HG03439 (cell line): ENCODE measurements at regions not wholly inside any gene's neighbourhood (a gene's known extent, or its start where the extent isn't known, plus 50 kb on each side); places are given as distances from the start of the nearest gene placed in this dataset.

Experiments used
- ATAC-seq: cut with Tn5 transposase; IDR thresholded peaks from one replicate; pipeline ENCODE4 v1.9.1; 2021; ENCODE audit warnings: mild to moderate bottlenecking, moderate library complexity; ENCODE audit not compliant: unreplicated experiment

DNA sequence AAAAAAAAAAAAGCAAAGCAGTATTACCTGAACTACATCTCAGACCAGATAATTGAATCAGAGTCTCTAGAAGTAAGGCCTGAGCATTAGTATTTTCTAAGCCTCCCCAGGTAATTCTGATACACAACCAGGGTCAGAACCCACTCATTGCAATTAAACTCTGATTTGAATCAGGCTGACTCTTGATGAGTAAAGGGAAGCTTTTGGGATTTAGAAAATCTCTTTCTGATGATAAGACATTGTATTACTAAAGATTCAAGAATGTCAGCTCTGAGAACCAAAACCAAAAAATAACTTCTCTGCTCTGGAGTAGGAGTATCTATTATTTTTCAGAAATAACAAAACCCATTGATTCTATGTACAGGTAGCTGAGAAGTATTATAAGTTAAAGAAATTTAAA, 100.1 kb upstream of the COL21A1 start:
- no peak for ATAC-seq

- no peak for ATAC-seq
These were observed 99.6 kb upstream of the COL21A1 start for GRCh38 chr6:56346958-56347357.

DNA sequence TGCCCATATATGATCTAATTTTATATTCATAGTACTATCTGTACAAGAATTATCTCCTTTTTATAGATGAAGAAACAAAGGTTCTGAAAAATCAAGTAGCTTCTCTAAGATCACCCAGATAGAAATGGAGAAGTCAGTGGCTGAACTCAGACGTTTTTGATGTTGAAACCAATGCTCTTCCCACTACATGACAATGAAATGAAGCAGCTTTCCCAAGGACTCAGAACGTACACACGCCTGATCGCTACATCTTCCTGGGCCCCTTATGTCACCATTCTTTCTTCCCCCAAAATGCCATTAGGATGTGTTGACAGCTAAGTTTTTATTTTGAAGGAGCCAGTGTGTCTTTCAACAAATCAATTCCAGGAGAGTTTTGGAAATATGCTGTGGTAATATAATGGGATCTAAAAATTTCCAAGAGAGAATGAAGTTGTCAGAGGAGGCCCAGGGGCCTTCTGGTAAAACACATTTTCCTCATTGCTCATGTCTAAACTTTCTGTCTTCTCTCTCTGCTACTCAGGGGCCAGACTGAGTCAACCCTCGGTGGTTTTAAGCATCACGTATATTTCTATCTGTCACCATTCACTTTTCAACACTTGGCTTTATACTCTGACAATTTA, 98.1 kb upstream of the COL21A1 start:
- ATAC-seq, result no peak

DNA sequence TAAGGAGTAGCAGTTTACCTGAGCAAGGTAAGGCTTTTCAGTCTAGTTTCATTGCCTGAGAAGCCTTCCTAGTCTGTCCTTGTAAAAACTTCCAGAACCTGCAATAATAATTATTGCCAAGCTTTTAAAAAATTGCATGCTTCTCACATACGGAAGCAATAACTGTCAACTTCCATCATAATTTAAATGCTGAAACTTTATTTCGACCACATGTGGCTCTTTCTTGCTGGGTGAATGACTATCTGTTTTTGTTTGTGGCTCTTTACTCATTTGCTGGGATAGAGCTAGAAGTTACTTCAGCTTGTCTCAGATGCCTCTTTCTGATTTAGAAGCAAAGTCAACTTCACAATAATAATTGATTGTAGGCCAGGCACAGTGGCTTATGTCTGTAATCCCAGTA, 95.9 kb upstream of the COL21A1 start:
- no peak for ATAC-seq

GRCh38 chr6:56339524-56339923, 92.1 kb upstream of the COL21A1 start:
- no peak for ATAC-seq

- ATAC-seq, result no peak
These were observed 88.3 kb upstream of the COL21A1 start for GRCh38 chr6:56335726-56336125.

GRCh38 chr6:56334937-56335336, 87.6 kb upstream of the COL21A1 start:
- no peak for ATAC-seq

DNA sequence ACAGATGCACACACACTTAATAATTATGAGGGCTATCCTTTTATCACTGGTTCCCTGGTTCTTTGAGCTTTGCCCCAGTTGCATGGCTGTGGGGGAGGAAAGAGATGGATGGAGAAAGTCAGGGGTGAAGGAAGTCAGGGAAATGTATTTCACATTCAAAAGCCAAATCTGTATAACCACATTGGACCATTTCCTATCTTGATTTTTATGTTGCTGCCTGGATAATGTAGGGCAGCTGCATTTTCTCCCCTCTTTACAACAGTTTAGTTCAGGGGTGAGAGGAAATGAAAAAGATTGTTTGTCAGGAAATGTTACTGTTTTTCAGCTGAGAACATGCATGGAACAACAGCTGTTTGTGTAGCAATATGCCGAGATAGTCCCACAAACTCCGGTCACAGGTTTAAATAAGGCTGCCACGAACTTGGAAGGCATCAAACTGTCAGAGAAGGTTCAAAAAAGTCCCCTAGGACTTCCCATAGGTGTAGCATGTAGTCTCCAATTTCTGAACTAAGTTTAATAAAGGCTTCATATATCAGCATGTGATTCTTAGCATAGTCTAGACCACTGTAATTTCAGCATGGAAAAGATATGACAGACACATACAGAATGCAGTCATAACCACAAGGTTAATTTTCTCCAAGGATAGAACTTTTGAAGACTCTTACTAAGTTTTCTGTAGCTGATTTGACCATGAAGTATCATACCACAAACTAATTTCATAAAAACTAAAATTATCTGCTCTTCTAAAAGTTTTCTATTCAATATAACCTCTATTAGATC, 82.1 kb upstream of the COL21A1 start:
- no peak for ATAC-seq

DNA sequence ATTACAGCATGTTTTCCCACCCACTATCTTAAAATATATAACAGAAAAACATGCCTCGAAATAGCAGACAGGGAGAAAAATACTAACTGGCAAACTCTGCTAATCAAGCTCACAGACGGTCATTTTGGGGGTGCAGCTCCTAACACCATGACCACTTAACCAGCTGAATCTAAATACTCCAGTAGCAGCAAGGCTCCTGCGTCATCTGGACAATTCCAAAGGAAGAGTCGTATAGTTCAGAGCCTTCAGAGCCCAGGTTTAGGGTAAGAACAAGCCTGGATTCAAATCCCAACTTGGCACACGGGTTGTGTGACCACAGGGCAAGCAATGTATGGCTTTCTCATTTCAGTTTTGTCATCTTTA, 81.3 kb upstream of the COL21A1 start:
- ATAC-seq, result no peak

DNA sequence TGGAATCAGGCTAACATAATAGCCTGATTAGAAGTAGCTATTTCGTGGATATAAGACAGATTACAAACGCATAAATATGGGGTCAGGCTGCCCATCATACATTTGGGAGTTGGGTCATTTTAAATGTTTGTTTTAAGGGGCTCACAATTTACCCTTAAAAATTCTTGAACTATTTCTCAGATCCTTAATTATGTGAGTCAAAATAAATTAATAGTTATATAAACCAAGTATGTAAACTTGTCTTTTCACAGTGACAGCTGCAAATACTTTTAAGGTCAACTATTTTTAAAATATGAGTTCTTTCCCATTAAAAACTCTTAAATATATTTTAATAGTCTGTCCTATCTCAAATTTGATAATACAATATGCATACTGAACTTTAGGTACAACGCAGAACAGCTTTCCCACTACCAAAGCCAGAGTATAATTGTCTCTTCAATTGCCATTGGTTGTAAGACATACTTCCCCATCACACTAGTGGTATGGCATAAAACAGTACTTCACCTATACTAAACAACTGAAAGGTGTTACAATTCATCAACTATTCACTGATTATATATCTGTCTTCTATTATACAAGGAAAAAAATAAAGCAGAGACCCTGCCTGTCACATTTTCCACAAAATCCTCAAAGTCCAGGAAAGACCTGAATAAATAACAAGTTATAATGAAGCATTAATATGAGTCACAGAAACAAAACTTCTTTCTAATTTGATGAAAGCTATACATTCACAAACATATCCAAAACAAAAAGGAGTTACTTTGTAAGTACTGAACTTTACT, 80.8 kb upstream of the COL21A1 start:
- no peak for ATAC-seq

DNA sequence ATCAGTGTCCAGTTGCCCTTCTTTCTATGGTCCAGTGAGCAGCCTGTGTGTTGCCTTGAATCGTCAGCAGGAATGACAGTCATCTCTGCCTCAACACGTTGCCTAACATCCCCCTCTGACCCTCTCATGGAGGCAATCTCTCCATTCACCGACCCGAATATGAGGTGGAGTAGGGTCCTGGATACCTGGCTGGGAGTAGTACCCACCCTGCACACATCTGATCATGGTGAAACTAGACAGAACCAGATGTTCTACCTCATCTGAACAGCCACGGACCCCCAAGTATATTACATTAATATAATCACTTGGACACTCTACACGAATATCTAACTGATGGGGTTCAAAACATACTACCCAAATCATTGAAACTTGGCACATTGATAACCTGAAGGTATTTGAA, 77.0 kb upstream of the COL21A1 start:
- ATAC-seq, result no peak

- no peak for ATAC-seq
These were observed 71.5 kb upstream of the COL21A1 start for GRCh38 chr6:56318851-56319250.

- ATAC-seq, result peak; percentile 61
These were observed 67.5 kb upstream of the COL21A1 start for GRCh38 chr6:56314683-56315523.

DNA sequence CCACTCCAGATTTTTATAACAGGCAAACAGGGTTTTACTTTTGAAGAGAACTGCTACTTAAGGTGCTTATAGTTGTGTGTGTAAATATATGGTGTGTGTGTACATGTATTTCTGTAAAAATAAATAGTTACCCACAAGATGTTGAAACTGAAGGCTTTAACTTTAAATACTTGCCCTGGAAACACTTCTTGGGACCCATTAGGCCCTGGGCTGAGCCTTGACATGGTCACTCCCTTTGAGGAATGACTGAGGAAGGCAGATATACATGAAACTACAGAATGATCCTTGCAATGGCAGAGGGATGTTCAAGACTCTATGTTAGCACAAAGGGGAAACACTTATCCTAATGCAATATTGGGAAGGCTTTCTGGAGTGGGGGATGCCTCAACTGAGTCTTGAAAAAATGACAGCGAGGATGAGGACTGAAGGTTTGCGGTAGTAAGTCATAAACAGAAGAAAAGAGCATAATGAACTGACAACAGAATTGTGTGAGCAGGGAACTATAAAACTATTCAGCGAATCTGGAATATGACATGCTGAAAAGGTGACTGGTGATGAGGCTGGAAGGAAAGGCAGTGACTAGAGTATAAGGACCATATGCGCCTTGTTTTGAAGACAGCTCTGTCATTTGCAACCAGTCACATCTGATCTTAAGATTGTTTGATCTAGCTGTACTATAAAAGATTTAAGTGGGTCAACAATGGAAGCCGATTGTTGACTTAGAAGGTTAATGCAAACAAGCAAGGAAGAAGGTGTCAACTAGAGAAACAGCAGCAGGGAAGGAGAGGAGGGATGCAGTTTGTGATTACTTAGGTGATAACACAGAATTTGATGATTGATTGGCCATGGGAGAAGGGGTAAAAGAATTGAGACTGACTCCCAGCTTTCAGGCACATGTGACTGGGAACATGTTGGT, 64.4 kb upstream of the COL21A1 start:
- ATAC-seq, result no peak

DNA sequence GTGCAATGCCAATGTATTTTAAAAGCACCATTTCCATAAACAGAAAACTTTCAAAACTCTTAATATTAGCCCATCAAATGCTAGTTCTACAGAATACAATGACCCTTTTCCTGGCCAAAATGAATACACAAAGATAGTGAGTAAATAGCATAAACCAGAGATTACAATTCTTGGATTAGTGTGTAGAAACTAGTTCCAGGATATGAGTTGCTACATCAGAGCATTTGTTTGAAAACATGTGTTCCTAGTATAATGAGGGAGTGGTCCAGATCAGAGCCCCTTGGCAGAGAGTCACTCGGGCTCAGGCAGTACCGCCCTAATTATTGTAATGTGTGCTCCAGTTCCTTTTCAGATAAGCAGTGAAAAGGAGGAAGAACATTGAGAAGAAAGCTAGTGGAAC, 63.7 kb upstream of the COL21A1 start:
- ATAC-seq, result no peak

- no peak for ATAC-seq
These were observed 62.9 kb upstream of the COL21A1 start for GRCh38 chr6:56310241-56310640.

DNA sequence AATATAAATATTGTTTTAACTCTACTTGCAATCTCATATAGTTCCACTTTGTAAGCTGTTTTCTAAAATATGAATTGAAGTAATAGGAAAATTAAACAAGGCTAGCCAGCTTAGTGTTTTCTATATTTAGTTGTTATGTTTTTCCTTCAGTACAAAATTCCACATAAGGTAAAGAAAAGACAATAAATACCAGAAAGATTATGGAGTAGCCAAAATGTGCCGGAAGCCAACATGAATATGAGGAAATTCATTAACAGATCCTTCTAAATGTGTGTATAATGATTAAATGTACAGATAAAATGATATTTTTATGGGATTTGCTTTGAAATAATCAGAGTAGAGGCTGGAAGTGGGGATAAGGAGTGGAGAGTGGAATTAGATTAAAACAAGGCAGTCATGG, 52.5 kb upstream of the COL21A1 start:
- ATAC-seq, result no peak

DNA sequence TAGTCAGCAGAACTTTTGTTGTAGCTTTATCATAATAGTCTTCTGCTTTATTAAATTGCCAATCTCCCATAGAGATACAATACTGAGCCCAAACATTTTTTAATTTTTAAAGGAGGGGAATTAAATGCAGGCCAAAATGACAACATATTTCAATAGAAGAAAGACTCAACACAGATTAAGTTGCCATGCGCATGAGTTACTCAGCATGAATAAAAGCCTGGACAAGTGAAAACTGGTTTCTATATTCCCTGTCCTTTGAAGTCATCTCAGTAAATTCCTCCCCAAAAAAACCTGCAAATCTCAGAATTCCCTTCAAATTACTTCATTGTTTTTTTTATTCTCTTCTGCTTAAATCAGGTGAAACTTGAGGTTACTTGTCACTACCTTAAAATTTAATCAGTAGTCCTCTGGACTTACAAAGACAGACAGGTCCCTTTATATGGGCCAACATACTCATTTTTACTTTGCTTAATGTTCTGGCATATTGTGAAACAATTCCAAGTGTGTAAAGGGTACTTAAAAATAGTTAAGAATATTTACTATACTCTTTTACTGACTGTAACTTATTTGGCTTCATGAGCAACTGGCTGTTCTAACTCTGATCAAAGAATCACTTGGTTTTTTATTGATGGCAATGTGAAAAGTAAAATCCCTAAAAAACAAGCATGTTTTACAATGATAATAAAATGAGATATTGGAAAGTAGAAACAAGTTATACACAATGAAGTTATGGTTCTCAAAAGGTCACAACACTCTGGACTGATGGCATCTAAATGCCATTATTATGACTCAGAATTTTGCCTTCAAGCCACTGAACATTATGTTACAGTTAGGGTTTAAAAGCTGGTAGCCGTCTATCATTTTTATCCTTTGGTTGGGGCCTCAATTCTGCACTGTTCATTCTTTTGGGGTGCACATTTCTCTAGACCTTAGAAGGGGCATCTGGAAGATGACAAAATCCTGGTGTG, 49.9 kb upstream of the COL21A1 start:
- ATAC-seq, result no peak
